ENCODE measurements at regions not wholly inside any gene's neighbourhood (a gene's known extent, or its start where the extent isn't known, plus 50 kb on each side); places are given as distances from the start of the nearest gene placed in this dataset.

GRCh38 chr10:47146572-47146971, 153.4 kb upstream of the GDF10 start:
- Histone ChIP-seq H3K27me3 (ENCODE audit: control insufficient read depth, insufficient read depth, low read length) (no peaks in the 10 kb centered on the region), H2AFZ (ENCODE audit: low read length) (no peak overlapping the region), H3K36me3 (ENCODE audit: control insufficient read depth, insufficient read depth, low read length) (no peaks in the 10 kb centered on the region), H3K79me2 (ENCODE audit: control insufficient read depth, insufficient read depth, low read length) (no peaks in the 10 kb centered on the region), H3K4me2 (ENCODE audit: extremely low read depth, insufficient read depth, low read length) (no peak overlapping the region), H3K4me1 (ENCODE audit: control insufficient read depth, extremely low read depth, insufficient read depth, low read length) (no peaks in the 10 kb centered on the region), H3K9me3 (ENCODE audit: control insufficient read depth, insufficient read depth, low read depth, low read length) (no peaks in the 10 kb centered on the region), H3K27ac (ENCODE audit: insufficient read depth, low read length) (no peak overlapping the region), H3K4me3 (replicated peaks in 1 of 4; ENCODE audit: control extremely low read depth in 1 of 4, insufficient read depth in 1 of 4, low read depth in 3 of 4, low read length in 4 of 4) (no peak overlapping the region), H3K9ac (ENCODE audit: insufficient read depth, low read length) (no peak overlapping the region), H4K20me1 (ENCODE audit: control insufficient read depth, extremely low read depth, insufficient read depth, low read length) (no peaks in the 10 kb centered on the region)
- no peak for DNase-seq (ENCODE audit: low read depth in 2 of 2)
- TF ChIP-seq EZH2 (IDR thresholded peaks at IDR 0.05; ENCODE audit: low read length, missing control alignments): no peak
- no peak for TF ChIP-seq CTCF (conservative IDR thresholded peaks at IDR 0.05 in 1 of 2, IDR thresholded peaks at IDR 0.05 in 1 of 2; ENCODE audit: low read depth in 1 of 2, low read length in 2 of 2)

GRCh38 chr10:47147186-47147585, 152.8 kb upstream of the GDF10 start:
- H3K36me3 ChIP-seq (ENCODE audit: control insufficient read depth, insufficient read depth, low read length): no peaks in the 10 kb centered on the region
- no peaks in the 10 kb centered on the region for H3K27me3 ChIP-seq (ENCODE audit: control insufficient read depth, insufficient read depth, low read length)
- no peaks in the 10 kb centered on the region for H3K4me1 ChIP-seq (ENCODE audit: control insufficient read depth, extremely low read depth, insufficient read depth, low read length)
- H4K20me1 ChIP-seq (ENCODE audit: control insufficient read depth, extremely low read depth, insufficient read depth, low read length): no peaks in the 10 kb centered on the region
- no peak overlapping the region for H2AFZ ChIP-seq (ENCODE audit: low read length)
- H3K4me3 ChIP-seq (replicated peaks in 1 of 4; ENCODE audit: control extremely low read depth in 1 of 4, insufficient read depth in 1 of 4, low read depth in 3 of 4, low read length in 4 of 4): no peak overlapping the region
- H3K9me3 ChIP-seq (ENCODE audit: control insufficient read depth, insufficient read depth, low read depth, low read length): no peaks in the 10 kb centered on the region
- no peak for DNase-seq (ENCODE audit: low read depth in 2 of 2)
- H3K9ac ChIP-seq (ENCODE audit: insufficient read depth, low read length): no peak overlapping the region
- H3K79me2 ChIP-seq (ENCODE audit: control insufficient read depth, insufficient read depth, low read length): no peaks in the 10 kb centered on the region
- TF ChIP-seq CTCF (conservative IDR thresholded peaks at IDR 0.05 in 1 of 2, IDR thresholded peaks at IDR 0.05 in 1 of 2; ENCODE audit: low read depth in 1 of 2, low read length in 2 of 2) (no peak), EZH2 (IDR thresholded peaks at IDR 0.05; ENCODE audit: low read length, missing control alignments) (no peak)
- H3K4me2 ChIP-seq (ENCODE audit: extremely low read depth, insufficient read depth, low read length): no peak overlapping the region
- H3K27ac ChIP-seq (ENCODE audit: insufficient read depth, low read length): no peak overlapping the region

GRCh38 chr10:47150581-47150980, 149.4 kb upstream of the GDF10 start:
- Histone ChIP-seq H3K79me2 (ENCODE audit: control insufficient read depth, insufficient read depth, low read length) (no peaks in the 10 kb centered on the region), H3K9ac (ENCODE audit: insufficient read depth, low read length) (no peak overlapping the region), H4K20me1 (ENCODE audit: control insufficient read depth, extremely low read depth, insufficient read depth, low read length) (no peaks in the 10 kb centered on the region), H3K27me3 (ENCODE audit: control insufficient read depth, insufficient read depth, low read length) (no peaks in the 10 kb centered on the region), H3K9me3 (ENCODE audit: control insufficient read depth, insufficient read depth, low read depth, low read length) (no peaks in the 10 kb centered on the region), H2AFZ (ENCODE audit: low read length) (no peak overlapping the region), H3K4me3 (replicated peaks in 1 of 4; ENCODE audit: control extremely low read depth in 1 of 4, insufficient read depth in 1 of 4, low read depth in 3 of 4, low read length in 4 of 4) (no peak overlapping the region), H3K4me1 (ENCODE audit: control insufficient read depth, extremely low read depth, insufficient read depth, low read length) (no peaks in the 10 kb centered on the region), H3K36me3 (ENCODE audit: control insufficient read depth, insufficient read depth, low read length) (no peaks in the 10 kb centered on the region), H3K4me2 (ENCODE audit: extremely low read depth, insufficient read depth, low read length) (no peak overlapping the region), H3K27ac (ENCODE audit: insufficient read depth, low read length) (no peak overlapping the region)
- no peak for DNase-seq (ENCODE audit: low read depth in 2 of 2)
- TF ChIP-seq CTCF (conservative IDR thresholded peaks at IDR 0.05 in 1 of 2, IDR thresholded peaks at IDR 0.05 in 1 of 2; ENCODE audit: low read depth in 1 of 2, low read length in 2 of 2) (no peak), EZH2 (IDR thresholded peaks at IDR 0.05; ENCODE audit: low read length, missing control alignments) (no peak)

Data from fibroblast of lung (primary cell).